ENCODE measurements at regions not wholly inside any gene's neighbourhood (a gene's known extent, or its start where the extent isn't known, plus 50 kb on each side); places are given as distances from the start of the nearest gene placed in this dataset.

DNA sequence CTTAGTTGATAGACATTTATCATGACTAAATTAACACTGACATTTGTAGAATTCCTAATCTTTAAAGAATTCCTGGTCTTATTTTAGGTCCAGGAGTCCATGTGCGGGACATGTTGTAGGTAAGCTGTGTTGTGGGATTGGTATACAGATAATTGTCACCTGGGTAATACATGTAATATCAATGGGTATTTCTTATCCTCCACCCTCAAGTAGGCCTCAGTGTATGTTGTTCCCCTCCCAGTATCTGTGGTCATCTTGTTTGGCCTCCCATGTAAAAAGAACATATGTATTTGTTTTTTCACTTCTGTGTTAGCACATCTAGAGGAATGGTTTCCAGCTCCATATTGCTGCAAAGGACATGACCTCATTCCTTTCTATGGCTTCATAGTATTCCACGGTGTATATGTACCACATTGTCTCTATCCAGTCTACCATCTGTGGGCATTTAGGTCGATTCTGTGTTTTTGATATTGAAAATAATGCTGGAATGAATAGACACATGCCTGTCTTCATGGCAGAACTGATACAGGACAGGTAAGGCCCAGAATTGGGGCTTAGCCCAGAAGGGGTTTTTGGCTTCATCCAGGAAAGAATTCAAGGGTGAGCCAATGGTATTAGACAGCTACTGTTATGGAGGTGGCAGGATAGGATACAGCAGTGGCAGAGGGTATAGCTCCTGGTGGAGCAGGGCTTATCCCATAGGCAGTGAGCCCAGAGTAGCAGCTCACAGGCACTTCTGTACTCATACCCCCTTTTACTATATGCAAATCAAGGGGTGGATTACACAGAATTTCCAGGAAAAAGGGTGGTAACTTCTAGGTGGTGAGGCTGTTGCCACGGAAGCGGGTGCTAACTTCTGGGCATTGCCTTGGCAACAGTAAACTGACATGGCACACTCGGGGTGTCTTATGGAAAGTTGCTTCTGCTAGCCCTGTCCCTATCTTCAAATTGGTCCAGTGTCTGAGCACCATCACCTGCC, 66.1 kb upstream of the WDR1 start:
- POLR2A ChIA-PET, result no interaction called here
- CTCF ChIA-PET, result interaction anchor here (1.1 to 2.5 kb wide), 4 partner anchors 15 to 24 kb away, joined by 3 to 7 read pairs (median 6); no protein-coding TSS in a partner anchor

GRCh38 chr4:10181745-10182445, 65.3 kb upstream of the WDR1 start:
- no peak overlapping the region for H3K4me3 ChIP-seq (ENCODE audit: low read depth, low read length)
- TF ChIP-seq, protein P1, sequence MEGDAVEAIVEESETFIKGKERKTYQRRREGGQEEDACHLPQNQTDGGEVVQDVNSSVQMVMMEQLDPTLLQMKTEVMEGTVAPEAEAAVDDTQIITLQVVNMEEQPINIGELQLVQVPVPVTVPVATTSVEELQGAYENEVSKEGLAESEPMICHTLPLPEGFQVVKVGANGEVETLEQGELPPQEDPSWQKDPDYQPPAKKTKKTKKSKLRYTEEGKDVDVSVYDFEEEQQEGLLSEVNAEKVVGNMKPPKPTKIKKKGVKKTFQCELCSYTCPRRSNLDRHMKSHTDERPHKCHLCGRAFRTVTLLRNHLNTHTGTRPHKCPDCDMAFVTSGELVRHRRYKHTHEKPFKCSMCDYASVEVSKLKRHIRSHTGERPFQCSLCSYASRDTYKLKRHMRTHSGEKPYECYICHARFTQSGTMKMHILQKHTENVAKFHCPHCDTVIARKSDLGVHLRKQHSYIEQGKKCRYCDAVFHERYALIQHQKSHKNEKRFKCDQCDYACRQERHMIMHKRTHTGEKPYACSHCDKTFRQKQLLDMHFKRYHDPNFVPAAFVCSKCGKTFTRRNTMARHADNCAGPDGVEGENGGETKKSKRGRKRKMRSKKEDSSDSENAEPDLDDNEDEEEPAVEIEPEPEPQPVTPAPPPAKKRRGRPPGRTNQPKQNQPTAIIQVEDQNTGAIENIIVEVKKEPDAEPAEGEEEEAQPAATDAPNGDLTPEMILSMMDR (IDR thresholded peaks at IDR 0.05; ENCODE audit: insufficient read depth, low read depth, low read length), result no peak
- H3K36me3 ChIP-seq (ENCODE audit: control insufficient read depth, insufficient read depth, low read length), result no peaks in the 10 kb centered on the region
- ChIA-PET CTCF (interaction anchor here (0.7 to 2.5 kb wide), 6 partner anchors 9 to 23 kb away, joined by 3 to 7 read pairs (median 5); no protein-coding TSS in a partner anchor), POLR2A (interaction anchor here (1.4 kb wide), 1 partner anchor 64 kb away, joined by 6 read pairs; no protein-coding TSS in a partner anchor)
- no peak for DNase-seq (ENCODE audit: low read depth)
- H3K27me3 ChIP-seq (ENCODE audit: control insufficient read depth, insufficient read depth, low read length), result no peaks in the 10 kb centered on the region

More for the DNA sequence above, 66.1 kb upstream of the WDR1 start:
- no peaks in the 10 kb centered on the region for H3K36me3 ChIP-seq (ENCODE audit: control insufficient read depth, insufficient read depth, low read length)
- no peak for DNase-seq (ENCODE audit: low read depth)
- H3K27me3 ChIP-seq (ENCODE audit: control insufficient read depth, insufficient read depth, low read length), result no peaks in the 10 kb centered on the region
- H3K4me3 ChIP-seq (ENCODE audit: low read depth, low read length), result no peak overlapping the region
- TF ChIP-seq, protein P1 (IDR thresholded peaks at IDR 0.05; ENCODE audit: insufficient read depth, low read depth, low read length), result no peak

DNA sequence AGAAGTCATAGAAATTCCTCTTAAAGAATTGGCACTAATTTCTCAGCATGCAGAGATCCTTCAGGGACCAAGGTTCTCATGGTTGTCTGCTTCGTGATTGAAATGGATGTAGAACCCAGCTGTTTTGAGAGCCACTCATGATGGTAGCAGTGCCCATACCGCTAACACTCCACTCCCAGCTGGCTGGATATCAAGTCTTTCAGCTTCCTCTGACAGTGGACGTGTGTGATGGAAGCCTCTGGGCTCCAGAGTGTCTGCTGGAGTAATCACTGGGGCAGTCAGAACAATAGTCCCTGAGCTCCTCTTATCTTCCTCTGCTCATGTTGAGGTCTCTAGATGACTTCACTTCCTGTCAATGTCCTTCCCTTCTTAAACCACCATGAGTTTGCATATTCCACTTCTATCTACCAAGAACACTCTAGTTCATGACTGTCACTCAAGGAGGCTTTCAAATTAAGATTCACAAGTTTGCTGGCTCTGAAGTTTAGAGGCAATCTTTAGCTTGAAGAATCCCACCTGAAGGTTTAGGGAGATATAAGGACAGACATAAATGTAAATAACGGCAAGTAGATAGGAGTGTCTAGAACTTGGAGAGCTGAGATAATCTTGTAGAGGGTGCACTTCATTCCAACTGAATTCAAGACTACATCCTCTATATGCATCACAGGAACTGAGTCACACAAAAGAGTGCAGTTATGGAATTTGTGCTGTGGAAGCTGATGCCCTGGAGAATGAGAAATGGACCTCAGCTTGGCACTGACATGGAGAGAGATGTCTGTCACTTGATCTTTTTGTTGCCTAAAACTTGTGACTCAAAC, 64.5 kb upstream of the WDR1 start:
- POLR2A ChIA-PET, result interaction anchor here (1.4 kb wide), 1 partner anchor 64 kb away, joined by 6 read pairs; no protein-coding TSS in a partner anchor
- Histone ChIP-seq H3K36me3 (ENCODE audit: control insufficient read depth, insufficient read depth, low read length) (no peaks in the 10 kb centered on the region), H3K27me3 (ENCODE audit: control insufficient read depth, insufficient read depth, low read length) (no peaks in the 10 kb centered on the region), H3K4me3 (ENCODE audit: low read depth, low read length) (no peak overlapping the region)
- no peak for DNase-seq (ENCODE audit: low read depth)
- TF ChIP-seq, protein P1 (IDR thresholded peaks at IDR 0.05; ENCODE audit: insufficient read depth, low read depth, low read length), result no peak
- CTCF ChIA-PET, result interaction anchor here (0.7 to 2.5 kb wide), 6 partner anchors 10 to 23 kb away, joined by 3 to 7 read pairs (median 5); no protein-coding TSS in a partner anchor

DNA sequence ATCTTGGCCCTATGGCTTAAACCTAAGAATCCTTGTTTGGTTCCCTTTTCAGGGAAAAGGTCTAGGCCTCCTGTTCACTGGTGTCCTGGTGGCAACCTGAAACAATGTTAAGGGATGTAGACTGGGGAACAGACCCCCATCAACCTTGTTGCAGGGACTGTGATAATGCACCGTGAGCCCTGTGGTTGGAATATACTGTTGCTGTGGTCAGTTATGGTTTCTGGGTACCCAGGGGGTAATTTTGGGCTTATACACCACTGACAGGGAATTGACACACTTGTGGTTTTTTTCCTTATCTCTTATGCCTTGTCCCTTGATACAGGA, 64.0 kb upstream of the WDR1 start:
- H3K4me3 ChIP-seq (ENCODE audit: low read depth, low read length), result no peak overlapping the region
- H3K36me3 ChIP-seq (ENCODE audit: control insufficient read depth, insufficient read depth, low read length), result no peaks in the 10 kb centered on the region
- H3K27me3 ChIP-seq (ENCODE audit: control insufficient read depth, insufficient read depth, low read length), result no peaks in the 10 kb centered on the region
- POLR2A ChIA-PET, result interaction anchor here (1.4 kb wide), 1 partner anchor 63 kb away, joined by 6 read pairs; no protein-coding TSS in a partner anchor
- TF ChIP-seq, protein P1 (IDR thresholded peaks at IDR 0.05; ENCODE audit: insufficient read depth, low read depth, low read length), result no peak
- CTCF ChIA-PET, result interaction anchor here (1.3 to 2.5 kb wide), 3 partner anchors 10 to 22 kb away, joined by 5 to 7 read pairs (median 5); no protein-coding TSS in a partner anchor
- DNase-seq (ENCODE audit: low read depth), result no peak
